ENCODE measurements at regions not wholly inside any gene's neighbourhood (a gene's known extent, or its start where the extent isn't known, plus 50 kb on each side); places are given as distances from the start of the nearest gene placed in this dataset.
"Not testable (repeated sequence)": the region's sequence is repeated elsewhere in the genome, so short reads cannot be mapped to it uniquely, and the experiment has no call there.

DNA sequence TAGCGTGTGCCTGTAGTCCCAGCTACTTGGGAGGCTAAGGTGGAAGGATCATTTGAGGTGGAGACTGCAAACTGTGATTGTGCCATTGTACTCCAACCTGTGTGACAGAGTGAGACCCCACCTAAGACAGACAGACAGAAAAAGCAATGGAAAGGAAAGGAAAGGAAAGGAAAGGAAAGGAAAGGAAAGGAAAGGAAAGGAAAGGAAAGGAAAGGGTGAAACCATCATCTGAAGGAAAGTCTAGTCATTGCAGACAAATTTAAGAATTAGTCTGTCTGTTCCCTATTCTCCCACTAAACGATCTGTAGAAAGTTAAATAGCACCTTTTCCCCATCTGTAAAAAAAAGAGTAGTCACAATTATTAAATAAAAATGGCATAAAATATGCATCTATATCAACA is 91.1 kb upstream of the SKAP2 start:
- no peak for DNase-seq

DNA sequence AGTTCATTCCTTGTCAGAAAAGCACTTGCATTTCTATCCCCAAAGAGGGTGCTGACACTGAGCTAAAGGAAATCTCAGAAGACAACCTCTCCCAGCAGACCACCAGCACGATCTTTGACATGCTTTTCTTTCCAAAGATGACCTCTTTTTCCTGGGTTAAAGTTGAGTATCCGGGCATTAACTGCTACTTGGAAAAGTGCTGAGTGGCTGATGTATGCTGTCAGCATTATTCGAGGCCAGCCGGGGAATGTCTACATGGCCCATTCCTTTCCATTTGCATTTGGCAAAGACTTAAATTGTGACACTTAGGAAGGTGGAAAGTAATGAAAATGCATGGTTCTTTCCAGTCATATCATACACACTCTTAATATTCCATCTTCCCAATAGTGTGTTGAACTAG is 90.6 kb upstream of the SKAP2 start:
- DNase-seq = no peak

- no peak for DNase-seq
Observed at GRCh38 chr7:26951407-26951950, 87.1 kb upstream of the SKAP2 start.

DNA sequence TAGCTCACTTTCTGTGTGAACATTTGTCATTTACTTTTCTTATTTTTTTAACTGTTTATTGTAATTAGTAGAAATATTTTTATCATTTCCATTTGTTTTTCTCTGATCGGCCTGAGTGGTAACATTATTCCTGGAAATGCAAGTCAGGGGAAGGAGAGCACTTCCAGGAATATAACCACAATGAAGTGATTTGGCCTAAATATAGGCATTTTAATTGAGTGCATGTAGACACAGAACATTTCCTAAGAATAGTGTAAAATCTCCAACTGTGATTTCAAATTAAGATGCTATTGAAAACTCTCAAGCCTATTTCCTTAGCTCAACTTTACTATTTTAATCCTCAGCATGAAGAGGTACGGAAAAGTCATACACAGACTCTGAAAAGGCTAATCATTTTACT is 86.5 kb upstream of the SKAP2 start:
- DNase-seq = no peak

GRCh38 chr7:26949319-26949718 is 84.9 kb upstream of the SKAP2 start:
- DNase-seq = no peak

DNA sequence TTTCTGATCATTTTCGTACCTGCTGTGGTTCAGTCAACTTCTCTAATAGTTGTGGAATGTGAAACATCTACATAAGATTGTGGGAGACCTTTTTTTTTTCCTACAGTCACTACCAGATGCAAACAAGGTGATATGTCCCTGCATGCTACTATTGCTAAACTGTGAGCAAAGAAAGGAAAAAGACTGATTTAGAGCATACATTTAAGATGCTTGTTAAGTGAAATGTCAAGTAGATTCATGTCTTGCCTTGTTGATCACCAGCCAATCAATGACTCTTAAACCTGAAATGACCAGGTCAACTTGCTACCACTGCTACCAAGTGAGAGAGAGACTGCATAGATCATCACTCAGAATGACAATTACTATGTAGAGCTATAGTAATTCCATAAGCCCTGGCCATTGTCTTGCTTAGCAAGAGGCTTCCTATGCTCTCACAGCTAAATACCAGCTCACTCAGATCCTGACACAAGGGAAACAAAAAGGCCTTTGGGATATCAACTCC is 84.3 kb upstream of the SKAP2 start:
- no peak for DNase-seq

DNA sequence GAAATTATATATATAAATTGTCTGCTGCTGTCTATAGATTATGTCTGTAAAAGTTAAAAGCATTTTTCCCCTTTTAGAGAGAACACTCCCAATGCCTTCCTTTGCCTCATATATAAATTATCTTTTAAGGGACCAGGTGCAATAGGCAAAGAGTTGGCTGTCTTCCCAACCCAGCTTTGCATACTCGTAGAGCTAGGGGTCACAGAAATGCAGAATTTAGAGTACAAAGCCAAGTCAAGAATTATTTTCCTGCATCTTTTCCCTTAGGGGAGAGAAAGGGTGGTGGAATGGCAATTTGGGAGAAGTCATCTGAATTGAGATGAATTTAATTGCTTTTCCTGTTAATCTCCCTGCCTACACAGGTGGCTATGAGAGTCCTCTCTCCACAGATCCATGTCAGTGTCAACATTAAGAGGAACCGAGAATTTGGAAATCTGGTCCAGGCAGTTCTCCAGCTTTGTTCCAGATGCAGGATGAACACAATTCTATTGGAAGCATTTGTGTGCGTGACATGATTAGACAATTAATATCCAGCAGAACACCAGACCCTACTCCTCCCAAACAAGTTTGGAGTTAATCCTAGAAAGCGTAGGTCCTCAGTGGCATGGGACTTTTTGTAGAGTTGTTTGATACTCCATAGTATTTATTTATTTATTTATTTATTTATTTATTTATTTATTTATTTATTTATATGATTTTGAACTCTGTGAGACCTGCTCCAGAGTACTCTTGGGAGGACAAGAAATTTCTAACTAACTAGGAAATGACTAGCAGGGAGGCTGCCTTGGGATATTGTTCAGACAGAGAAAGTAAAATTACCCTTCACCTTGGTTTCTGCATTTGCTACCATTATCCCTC is 80.3 kb upstream of the SKAP2 start:
- no peak for DNase-seq

- no peak for DNase-seq
Observed at GRCh38 chr7:26937939-26938623, 73.7 kb upstream of the SKAP2 start.

GRCh38 chr7:26937306-26937705 is 72.9 kb upstream of the SKAP2 start:
- no peak for DNase-seq

GRCh38 chr7:26932616-26933015 is 68.2 kb upstream of the SKAP2 start:
- not testable (repeated sequence) for DNase-seq

- DNase-seq = no peak
Observed at GRCh38 chr7:26930845-26931244, 66.5 kb upstream of the SKAP2 start.

GRCh38 chr7:26930201-26930600 is 65.8 kb upstream of the SKAP2 start:
- no peak for DNase-seq

DNA sequence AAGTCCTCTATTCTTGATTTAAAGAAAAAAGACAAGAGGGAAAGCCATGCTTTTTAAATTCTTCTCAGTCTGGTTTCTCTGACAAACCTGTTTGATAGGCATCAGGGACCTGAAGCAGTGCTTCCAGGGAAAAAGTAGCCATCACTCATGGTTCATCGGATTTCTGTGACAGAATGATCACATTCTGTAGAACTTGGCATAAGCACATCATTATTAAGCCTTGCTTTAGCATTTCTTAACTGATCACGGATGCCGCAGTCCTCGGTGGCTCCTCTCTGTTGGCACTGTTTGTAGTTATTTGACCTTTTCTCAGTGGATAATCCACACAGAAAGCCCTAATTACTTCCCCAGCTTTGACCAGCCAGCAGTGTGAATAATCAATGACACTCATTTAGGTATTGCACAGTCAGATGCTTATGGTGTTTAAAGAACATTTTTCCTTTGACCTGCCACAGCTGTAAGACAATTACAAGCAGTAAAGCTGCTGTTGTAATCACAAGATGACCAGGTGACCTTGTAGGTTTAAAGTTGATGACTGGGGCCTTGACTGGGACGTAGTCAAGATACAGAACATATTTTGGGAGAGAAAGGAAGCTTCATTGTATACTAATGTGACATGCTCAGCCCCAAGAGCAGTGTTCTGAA is 64.4 kb upstream of the SKAP2 start:
- no peak for DNase-seq

DNA sequence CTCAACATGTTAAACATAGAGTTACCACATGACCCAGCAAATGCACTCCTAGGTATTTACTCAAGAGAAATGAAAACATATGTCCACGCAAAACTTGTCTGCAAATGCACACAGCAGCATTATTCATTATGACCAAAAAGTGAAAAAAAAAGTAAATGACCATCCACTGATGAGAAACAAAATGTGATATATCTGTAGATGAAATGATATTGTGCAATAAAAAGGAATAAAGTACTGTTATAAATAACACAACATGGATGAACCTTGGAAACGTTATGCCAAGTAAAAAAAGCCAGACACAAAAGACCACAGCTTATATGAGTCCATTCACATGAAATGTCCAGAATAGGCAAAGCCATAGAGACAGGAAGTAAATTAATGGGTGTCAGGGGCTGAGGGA is 61.4 kb upstream of the SKAP2 start:
- no peak for DNase-seq

DNA sequence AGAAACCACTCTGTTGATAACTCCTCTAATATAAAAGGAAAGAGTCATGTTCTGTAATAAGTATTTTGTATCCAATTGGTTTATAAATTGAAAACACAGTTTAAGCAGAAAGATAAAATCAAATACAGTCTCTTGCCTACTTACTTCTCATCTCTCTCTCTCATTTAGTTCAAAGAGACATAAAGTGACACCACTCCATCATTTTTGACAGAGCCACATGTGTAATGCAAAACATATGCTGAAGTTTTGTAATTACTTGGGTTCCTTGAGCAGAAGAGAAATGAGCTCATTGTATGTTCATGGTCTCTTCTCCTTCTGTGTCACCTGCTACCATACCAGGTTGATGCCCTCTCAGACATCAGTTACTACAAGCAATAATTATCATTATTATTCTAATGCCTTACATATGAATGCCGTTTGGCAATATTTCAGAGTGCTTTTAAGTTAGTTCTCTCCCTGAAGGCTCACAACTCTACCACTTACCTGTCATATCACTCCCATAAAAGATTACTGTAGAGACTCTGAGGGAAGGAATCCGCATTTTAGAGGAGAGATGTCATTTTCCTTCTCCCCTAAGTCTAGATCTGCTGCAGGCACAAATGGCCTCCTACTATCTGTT is 59.9 kb upstream of the SKAP2 start:
- DNase-seq = no peak

- DNase-seq = no peak
Observed at GRCh38 chr7:26919906-26920493, 55.6 kb upstream of the SKAP2 start.

DNA sequence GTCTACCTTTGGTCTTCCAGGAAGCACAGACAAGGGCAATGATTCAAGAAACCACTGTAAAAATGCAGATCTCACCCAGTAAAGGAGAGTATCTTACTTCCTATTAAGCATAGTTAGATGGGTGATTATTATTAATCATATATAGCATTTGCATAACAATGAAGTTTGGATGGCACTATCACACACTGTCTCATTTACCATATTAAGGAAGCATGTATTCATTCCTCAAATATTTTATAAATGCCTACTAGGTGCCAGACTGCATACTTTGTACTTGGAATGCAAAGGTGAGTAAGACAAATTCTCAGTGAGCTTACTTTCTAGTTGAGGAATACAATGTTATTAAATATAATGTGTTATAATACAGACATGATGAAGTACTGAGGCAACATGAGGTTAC is 53.9 kb upstream of the SKAP2 start:
- no peak for DNase-seq

DNA sequence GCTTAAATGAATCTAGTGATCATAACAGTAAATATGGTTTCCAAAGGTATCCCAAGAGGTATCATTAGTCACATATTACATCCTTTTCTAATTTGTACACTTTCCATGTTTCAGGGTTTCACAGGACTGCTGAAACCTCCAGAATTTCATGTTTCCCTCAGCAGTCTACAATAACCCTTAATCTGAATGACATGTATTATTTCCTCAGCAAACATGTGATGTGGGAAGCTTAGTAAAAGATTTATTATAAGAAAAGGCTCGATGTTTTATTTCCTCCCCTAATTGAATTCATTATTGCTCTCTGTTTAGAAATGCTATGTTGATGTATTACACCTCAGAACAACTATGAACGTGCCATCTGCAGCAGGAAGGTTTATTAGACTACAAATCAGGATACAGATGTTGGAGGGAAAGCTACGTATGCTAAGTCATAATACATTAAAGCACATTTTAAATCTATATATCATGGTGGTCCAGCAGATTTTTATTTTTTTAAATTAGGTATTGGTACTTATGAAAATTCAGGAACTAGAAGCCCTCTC is 52.5 kb upstream of the SKAP2 start:
- no peak for DNase-seq

GRCh38 chr7:26916336-26916735 is 51.9 kb upstream of the SKAP2 start:
- no peak for DNase-seq

Measured in T-helper 2 cell (primary cell).